ENCODE measurements at regions not wholly inside any gene's neighbourhood (a gene's known extent, or its start where the extent isn't known, plus 50 kb on each side); places are given as distances from the start of the nearest gene placed in this dataset.

- TF ChIP-seq, protein P1, sequence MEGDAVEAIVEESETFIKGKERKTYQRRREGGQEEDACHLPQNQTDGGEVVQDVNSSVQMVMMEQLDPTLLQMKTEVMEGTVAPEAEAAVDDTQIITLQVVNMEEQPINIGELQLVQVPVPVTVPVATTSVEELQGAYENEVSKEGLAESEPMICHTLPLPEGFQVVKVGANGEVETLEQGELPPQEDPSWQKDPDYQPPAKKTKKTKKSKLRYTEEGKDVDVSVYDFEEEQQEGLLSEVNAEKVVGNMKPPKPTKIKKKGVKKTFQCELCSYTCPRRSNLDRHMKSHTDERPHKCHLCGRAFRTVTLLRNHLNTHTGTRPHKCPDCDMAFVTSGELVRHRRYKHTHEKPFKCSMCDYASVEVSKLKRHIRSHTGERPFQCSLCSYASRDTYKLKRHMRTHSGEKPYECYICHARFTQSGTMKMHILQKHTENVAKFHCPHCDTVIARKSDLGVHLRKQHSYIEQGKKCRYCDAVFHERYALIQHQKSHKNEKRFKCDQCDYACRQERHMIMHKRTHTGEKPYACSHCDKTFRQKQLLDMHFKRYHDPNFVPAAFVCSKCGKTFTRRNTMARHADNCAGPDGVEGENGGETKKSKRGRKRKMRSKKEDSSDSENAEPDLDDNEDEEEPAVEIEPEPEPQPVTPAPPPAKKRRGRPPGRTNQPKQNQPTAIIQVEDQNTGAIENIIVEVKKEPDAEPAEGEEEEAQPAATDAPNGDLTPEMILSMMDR (IDR thresholded peaks at IDR 0.05): no peak
- TF ChIP-seq POLR2A (IDR thresholded peaks at IDR 0.05; ENCODE audit: low read depth): no peak
- no peak for TF ChIP-seq POLR2AphosphoS5 (IDR thresholded peaks at IDR 0.05)
- no peak for TF ChIP-seq EP300 (IDR thresholded peaks at IDR 0.05)
Measured at GRCh38 chr10:131418681-131419080, 107.2 kb upstream of the TCERG1L start.
